Ecto neural progenitor cell (in vitro differentiated cells): ENCODE measurements at regions not wholly inside any gene's neighbourhood (a gene's known extent, or its start where the extent isn't known, plus 50 kb on each side); places are given as distances from the start of the nearest gene placed in this dataset.
"Not testable (repeated sequence)": the region's sequence is repeated elsewhere in the genome, so short reads cannot be mapped to it uniquely, and the experiment has no call there.

Experiments
- DNase-seq: peaks from one replicate; pipeline ENCODE4 v3.0.0-alpha.2; 2018; ENCODE audit warnings: low spot score

DNA sequence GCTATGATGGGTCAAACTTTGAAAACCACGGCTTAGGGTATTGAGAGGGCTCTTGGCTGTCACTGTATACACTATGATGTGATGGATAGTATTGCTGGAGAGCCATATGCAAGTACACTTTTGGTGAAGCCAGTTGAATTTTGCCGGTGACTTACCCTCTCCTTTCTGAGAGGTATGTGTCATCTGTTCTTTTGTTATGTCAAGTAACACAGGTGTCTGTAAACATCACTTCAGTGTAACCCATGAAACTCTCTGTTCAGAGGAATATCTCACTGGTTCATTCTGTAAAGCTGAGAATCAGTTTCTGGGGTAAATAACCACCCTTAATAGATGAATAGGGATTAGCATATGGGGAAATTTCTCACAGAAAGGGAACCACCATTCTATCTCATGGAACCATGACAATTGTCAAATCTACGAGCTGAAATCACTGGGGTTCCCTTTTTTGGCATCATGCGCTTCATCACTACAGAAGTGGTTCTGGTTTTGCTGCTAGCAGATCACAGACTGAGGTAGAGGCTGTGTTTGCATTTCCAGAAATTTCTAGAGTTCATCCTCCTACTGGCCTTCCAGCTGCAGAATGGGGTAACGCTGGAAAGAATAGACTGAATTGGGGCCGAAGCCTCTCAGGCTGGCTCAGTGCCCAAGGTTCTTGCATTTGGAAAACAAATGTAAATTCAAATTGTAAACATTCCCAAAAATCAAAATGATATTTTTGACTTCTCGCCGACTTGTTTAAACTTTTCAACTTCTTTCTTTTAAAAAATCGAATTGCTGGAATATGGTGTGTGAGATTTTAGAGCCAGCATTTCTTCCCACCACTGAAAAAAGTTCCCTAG, 83.3 kb upstream of the CREB5 start:
- no peak for DNase-seq

- no peak for DNase-seq
Observed at GRCh38 chr7:28329661-28330363, 82.5 kb upstream of the CREB5 start.

- no peak for DNase-seq
Observed at GRCh38 chr7:28330384-28331070, 81.8 kb upstream of the CREB5 start.

DNA sequence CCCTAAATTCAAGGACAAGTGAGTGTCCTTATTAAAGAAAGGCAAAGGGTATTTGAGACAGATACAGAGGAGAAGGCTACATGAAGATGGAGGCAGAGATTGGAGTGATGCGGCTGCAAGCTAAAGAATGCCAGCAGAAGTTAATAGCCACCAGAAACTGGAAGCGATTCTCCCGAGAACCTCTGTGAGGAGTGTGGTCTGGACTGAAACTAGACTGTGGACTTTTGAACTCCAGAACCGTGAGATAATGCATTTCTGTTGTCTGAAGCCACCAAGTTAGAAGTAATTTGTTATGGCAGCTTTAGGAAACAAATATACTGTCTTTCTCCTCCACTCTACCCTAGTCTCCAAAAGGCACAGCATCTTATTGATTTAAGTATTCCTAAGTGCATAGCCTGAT, 80.3 kb upstream of the CREB5 start:
- DNase-seq: no peak

DNA sequence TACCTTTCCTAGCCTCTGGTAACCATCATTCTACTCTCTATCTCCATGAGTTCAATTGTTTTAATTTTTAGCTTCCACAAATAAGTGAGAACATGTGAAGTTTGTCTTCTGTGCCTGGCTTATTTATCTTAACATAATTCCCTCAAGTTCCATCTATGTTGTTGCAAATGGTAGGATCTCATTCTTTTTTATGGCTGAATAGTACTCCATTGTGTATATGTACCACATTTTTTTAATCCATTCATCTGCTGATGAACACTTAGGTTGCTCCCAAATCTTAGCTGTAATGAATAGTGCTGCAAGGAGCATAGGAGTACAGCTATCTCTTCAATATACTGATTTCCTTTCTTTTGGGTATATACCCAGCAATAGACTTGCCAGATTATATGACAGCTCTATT, 78.8 kb upstream of the CREB5 start:
- DNase-seq: not testable (repeated sequence)

GRCh38 chr7:28336806-28337205, 75.5 kb upstream of the CREB5 start:
- DNase-seq: no peak

DNA sequence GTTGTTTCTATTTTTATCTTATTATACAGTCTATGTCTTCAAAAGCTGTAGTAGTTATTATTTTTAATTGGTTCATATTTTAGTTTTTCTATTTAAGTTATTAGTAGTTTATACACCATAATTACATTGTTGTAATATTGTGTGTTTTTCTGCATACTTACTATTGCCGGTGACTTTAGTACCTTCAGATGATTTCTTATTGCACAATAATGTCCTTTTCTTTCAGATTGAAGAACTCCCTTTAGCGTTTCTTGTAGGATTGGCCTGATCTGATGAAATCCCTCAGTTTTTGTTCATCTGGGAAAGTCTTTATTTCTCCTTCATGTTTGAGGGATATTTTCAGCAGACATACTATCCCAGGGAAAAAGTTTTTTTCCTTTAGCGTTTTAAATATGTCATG, 74.3 kb upstream of the CREB5 start:
- DNase-seq: no peak

- no peak for DNase-seq
Observed at GRCh38 chr7:28343462-28343861, 68.9 kb upstream of the CREB5 start.

DNA sequence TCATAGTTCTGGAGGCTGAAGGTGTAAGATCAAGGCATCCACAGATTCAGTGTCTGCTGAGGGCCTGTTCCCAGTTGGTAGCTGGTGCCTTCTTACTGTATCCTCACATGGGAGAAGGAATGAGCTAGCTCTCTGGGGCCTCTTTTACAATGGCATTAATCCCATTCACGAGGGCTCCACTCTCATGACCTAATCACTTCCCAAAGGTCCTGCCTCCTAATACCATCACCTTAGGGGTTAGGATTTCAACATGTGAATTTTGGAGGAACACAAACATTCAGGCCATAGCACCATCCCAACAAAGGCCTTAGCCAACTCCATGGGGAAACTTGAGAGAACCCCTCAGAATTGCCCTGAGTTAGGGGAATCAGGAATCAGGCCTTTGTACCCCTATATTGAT, 66.1 kb upstream of the CREB5 start:
- DNase-seq: no peak

DNA sequence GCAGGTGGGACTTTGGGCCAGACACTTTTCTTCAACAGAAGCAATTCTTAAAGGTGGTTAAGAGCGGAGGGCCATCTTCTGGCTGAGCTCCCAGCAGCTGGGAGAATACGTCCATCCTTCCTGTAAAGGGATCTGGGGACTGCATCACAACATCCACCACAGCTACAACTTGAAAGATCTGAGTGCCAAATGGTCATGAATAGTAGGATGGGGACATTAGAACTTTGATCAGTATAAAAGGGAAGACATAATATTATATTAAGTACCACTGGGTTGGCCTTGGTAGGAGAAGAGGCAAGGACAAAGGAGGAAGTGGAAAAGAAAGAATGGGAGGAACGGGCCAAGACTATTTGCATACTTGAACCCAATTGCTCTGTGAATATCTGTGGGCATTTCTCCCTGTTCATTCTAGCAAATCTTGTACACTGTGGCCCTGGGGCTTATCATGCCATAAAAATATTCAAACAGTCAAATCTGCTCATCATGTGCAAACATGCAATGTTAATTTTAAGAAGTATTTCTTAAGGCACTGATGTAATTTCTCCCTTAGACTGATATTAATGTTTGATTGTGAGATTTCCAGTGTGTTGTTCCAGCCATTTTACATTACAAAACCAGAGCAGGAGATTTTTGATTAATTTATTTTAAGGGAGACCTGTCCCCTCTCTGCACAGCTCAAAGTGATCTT, 65.5 kb upstream of the CREB5 start:
- no peak for DNase-seq

DNA sequence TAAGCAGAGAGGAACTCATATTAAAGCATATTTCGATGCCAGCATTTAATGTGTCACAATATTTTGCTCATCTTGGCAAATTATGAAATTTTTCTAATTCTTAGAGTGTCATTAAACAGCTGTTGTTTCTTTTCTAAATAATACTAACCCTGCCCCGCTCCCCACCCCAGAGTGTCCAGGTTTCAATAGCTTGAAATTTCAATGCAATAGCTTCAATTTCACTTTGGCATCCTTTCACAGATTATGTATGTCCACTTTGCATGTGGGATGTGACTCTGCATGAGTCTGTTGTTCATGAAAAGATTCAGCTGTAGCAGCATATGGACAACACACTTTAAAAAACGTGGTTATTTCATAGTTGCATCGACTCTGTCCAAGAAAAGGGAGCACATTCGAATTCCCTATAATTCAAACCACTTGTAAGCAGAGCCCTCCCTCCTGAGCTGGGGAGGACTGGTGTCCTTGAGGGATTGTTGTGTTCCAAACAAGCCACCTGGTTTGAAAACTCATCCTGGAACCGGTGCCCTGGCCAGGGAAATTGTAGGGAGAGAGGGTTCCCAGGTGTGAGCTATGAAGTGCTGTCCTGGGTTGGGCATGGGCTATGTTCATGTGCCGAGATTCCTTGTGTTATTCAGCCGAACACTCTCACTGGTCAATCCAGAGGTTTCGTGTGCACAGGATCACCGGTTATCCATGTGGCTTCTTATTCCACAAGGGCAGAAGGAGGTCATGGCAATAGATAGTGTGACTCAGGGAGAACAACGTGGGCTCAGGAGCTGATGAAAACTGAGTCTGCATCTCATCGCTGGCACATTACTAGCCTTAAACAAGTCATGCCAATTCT, 64.6 kb upstream of the CREB5 start:
- DNase-seq: no peak

DNA sequence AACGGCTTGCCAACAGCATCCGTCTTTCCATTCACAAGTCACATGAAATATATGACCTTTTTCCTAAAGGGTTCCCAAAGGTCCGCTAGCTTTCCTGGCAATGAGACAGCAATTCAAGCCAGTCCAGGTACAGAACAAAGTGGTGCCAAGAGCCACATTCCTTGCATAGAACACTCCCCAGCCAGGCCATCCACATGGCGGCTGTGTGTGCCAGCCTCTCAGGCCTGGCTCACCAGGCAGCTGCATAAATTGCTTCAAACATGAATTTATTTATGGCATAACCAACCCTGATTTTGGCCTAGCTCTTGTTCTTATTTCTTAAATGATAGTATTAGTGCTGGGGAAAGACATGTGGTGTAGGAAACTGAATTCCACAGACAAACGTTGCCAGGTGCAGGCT, 63.7 kb upstream of the CREB5 start:
- no peak for DNase-seq

GRCh38 chr7:28349637-28350036, 62.7 kb upstream of the CREB5 start:
- no peak for DNase-seq

- DNase-seq: no peak
Observed at GRCh38 chr7:28350662-28351061, 61.7 kb upstream of the CREB5 start.

DNA sequence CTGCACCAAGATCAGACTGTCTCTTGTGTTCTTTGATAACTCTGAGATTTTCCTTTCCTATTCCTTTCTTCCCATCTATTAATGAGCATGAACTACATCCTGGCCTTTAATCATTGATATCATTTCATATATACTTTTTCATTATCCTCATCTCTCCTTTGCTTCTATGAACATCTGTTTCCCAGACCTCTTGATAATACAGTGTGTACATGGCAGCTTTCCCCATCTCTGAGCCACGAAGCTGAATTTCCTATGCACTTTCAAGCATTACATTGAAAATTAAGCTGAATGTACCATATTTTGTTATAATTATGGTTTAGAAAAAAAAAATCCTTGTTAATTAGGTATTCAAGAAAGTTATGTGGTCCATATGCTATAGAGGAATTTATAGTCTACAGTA, 60.9 kb upstream of the CREB5 start:
- no peak for DNase-seq

DNA sequence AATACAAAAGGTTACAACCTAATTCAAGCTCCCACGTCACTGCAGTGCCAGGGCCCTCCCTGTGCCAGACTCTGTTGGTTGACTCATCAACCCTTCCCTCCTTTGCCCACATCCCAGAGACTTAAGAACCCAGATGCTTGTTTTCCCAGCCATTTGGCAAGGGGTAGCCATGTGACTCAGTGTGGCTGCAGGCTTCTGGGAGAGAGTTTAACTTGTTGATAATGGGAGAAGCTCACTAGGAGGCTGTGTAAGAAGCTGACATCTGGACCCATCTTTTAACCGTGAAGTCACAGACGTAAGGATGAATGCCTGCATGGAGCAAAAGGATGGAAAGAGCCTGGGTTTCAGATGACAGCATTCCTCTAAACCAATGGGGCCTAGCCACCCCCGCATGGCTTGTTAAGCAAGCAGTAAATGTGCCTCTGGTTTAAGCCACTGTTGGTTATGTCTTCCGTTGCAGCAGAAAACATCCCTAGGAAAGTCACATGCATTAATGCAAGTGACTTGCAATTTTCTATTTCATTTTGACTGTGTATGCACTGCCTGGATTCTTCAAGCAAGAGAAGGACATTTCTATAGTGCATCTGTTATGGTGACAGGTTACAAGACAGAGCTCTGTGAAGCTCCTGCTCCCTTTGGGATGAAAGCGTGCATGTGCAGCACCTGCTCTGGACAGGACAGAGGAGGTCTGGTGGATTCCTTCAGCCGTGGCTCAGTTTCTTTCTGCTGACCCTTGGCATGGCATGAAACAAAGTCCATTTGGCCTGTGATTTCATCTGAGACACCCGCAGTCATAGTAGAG, 57.5 kb upstream of the CREB5 start:
- DNase-seq: no peak

GRCh38 chr7:28355635-28356319, 56.5 kb upstream of the CREB5 start:
- DNase-seq: no peak

GRCh38 chr7:28356619-28357018, 55.7 kb upstream of the CREB5 start:
- DNase-seq: no peak

- no peak for DNase-seq
Observed at GRCh38 chr7:28358423-28358868, 53.9 kb upstream of the CREB5 start.

GRCh38 chr7:28360739-28361138, 51.6 kb upstream of the CREB5 start:
- no peak for DNase-seq
